ENCODE measurements at regions not wholly inside any gene's neighbourhood (a gene's known extent, or its start where the extent isn't known, plus 50 kb on each side); places are given as distances from the start of the nearest gene placed in this dataset.
"Not testable (repeated sequence)": the region's sequence is repeated elsewhere in the genome, so short reads cannot be mapped to it uniquely, and the experiment has no call there.

- no peak for DNase-seq (ENCODE audit: low spot score)
Measured at GRCh38 chr21:17044696-17045095, 468.1 kb upstream of the CXADR start.

GRCh38 chr21:17045214-17045853 lies 467.5 kb upstream of the CXADR start:
- DNase-seq (ENCODE audit: low spot score): peak; percentile 20

- DNase-seq (ENCODE audit: low spot score): no peak
Measured at GRCh38 chr21:17048974-17049373, 463.9 kb upstream of the CXADR start.

- DNase-seq (ENCODE audit: low spot score): no peak
Measured at GRCh38 chr21:17050156-17050555, 462.7 kb upstream of the CXADR start.

DNA sequence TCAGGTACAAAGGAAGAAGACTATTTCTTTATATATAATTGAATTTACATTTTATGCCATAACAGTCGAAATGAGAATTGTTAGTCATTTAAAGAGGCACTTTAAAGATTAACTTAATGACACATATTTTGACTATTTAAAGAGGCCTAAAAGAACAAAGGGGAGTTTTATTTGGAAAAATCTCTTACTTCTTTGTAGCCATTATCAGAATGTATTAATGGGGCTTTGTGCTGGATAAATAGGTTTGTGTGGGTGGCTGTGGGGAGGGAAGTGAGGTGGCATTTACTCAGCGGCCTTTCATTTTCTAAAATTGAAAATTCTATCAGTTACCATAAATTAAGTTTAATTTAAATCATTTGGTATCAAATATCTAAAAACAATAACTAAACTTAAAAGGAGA lies 462.2 kb upstream of the CXADR start:
- no peak for DNase-seq (ENCODE audit: low spot score)

DNA sequence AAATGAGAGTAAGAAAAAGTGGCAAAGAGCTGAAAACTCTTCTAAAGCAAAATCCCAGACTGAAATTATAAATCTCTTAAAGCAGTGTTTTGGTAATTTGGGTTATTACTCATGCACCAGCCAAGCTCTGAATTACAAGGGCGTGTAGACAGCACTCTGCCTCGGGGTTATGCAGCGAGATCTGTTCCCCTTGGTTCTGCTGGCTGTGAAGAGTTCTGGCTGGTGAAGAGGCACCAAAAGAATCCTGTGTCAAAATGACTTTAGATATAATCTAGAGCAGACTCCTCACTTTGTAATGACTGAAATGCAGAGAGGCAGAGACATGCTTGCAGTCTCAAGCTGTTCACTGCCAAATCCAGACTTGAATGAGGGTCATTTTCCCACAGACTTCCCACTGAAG lies 461.8 kb upstream of the CXADR start:
- DNase-seq (ENCODE audit: low spot score): peak; percentile 4

DNA sequence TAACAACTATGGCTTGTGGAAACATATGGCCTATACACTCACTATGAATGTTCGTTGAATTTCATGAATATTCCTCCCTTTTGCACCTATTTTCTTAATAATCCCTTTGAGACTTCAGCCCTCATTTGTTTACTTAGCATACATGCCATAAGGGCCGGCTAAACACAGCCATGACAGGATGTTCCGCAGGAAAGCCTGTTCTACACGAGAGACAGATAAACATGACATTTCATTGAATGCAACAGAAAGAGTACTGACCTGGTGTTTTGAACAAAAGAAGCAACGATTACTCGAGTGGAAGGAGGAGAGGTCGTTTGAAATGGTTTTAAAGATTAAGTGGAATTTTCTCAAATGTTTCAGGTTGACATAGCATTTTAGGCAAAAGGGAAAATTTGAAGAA lies 459.5 kb upstream of the CXADR start:
- DNase-seq (ENCODE audit: low spot score): no peak

DNA sequence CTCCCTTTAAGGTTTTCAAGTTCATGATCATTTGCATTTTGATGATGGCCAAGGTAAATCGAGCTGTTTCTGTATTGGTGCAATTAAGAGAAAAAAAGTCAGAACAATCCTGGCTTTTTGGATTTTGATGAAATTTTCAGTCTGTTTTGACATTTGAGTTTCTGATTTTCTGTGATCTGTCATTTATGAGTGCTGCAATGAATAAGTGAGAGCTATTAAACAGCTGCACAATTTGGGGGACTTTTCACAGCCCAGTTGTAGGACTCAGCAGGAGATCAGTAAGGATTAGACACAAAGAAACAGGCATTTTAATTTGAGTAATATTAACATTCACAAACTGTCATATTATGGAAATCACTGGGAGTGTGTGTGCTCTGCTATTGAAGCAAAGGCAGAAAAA lies 452.9 kb upstream of the CXADR start:
- no peak for DNase-seq (ENCODE audit: low spot score)

- no peak for DNase-seq (ENCODE audit: low spot score)
Measured at GRCh38 chr21:17066006-17066405, 446.8 kb upstream of the CXADR start.

GRCh38 chr21:17071093-17071492 lies 441.8 kb upstream of the CXADR start:
- no peak for DNase-seq (ENCODE audit: low spot score)

DNA sequence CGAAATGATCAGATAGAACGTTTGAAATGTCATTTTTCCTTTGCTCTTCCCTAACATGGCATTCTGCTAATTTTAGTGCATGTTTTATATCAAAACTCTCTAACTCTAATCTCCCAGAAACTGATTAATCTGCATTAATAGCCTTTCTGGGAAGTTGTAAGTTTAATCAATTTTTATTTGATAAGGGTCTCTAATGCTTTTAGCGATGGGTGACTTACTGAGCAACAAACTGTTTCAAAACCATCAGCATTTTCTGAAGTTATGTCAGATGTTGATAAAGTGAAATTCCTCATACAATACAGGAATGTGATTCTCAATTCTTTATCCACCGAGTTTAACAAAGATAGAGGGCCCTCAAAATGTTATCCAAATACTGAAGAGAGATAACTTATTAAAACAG lies 431.6 kb upstream of the CXADR start:
- no peak for DNase-seq (ENCODE audit: low spot score)

GRCh38 chr21:17082843-17083483 lies 429.9 kb upstream of the CXADR start:
- DNase-seq (ENCODE audit: low spot score): no peak

DNA sequence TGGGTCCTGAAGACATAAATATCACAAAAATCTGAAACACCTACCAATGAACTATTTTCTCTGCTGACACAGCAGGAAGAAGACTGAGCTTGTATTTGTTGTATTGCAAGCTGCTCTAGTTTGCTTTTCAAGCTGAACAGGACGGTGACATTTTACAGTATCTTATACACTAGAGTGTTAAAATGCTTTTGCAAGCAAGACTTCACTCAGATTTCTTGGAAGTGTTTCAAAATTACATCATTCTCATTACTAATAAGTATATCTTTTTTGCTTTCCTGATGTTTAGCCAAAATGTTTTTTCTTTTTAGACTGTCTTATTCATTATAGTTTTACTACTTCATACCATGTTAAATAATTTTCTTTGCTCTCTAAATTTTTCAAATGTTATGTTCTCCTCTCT lies 427.1 kb upstream of the CXADR start:
- DNase-seq (ENCODE audit: low spot score): no peak

DNA sequence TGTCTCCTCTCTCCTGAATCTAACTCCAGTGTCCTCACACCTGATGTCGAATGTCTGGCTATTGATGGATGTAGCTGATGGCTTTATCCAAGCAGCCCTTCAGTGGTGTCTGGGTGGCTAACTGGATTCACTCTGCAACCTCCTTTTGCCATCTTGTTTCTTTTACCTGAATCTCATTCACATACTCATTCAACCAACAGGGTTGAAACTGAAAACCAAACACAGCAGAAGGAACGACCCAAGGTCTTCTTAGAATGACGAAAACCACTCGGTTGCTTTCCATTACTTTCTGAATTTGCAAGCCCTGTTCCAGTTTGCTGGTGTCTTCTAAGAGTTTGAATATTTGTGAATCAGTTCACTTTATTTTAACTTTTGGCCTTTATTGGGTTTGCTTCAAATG lies 424.3 kb upstream of the CXADR start:
- DNase-seq (ENCODE audit: low spot score): no peak

DNA sequence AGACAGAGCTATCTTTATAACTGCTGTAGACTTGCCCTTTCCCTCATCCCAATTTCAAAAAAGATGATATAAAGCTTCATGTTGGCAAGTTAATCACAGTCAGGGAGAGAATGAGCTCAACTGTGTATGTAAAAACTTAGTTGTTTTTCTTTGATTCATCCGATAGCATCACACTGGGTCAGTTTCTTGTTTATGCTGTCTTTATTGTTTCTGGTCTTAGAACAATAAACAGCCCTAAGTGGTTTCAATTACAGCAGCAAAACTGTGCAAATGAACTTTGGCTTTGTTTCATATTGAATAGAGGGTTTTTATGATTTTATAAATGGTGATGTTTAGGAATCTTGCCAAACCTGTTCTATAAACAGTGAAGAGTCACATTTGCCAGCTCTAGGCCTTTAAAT lies 423.8 kb upstream of the CXADR start:
- no peak for DNase-seq (ENCODE audit: low spot score)

DNA sequence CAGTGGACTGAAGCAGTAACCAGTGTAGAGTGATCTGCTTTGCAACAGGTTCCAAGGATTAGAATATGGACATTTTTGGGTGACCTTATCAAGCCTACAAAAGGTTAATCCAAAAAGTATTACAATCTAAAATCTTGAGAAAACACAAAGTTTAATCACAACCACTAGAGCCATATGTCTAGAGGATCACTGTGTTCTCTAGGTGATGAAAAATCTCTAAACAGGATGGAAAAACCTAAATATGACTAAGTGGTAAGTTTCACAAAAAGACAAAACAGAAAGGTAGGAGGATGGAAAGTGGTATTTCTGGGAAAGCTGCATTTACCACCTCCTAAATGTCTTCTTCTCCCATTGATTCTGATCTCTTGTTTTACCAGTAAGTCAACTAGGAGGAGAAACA lies 411.1 kb upstream of the CXADR start:
- DNase-seq (ENCODE audit: low spot score): no peak

- no peak for DNase-seq (ENCODE audit: low spot score)
Measured at GRCh38 chr21:17105932-17106331, 406.9 kb upstream of the CXADR start.

GRCh38 chr21:17114045-17114444 lies 398.8 kb upstream of the CXADR start:
- no peak for DNase-seq (ENCODE audit: low spot score)

- DNase-seq (ENCODE audit: low spot score): no peak
Measured at GRCh38 chr21:17118638-17119384, 394.0 kb upstream of the CXADR start.

GRCh38 chr21:17119466-17120297 lies 393.2 kb upstream of the CXADR start:
- DNase-seq (ENCODE audit: low spot score): no peak

DNA sequence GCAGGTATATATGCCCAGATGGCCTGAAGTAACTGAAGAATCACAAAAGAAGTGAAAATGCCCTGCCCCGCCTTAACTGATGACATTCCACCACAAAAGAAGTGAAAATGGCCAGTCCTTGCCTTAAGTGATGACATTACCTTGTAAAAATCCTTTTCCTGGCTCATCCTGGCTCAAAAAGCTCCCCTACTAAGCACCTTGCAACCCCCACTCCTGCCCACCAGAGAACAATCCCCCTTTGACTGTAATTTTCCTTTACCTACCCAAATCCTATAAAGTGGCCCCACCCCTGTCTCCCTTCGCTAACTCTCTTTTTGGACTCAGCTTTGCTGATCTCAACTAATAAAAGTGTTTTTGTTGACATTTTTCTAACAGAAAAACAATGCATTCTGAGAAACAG lies 385.4 kb upstream of the CXADR start:
- not testable (repeated sequence) for DNase-seq (ENCODE audit: low spot score)

DNA sequence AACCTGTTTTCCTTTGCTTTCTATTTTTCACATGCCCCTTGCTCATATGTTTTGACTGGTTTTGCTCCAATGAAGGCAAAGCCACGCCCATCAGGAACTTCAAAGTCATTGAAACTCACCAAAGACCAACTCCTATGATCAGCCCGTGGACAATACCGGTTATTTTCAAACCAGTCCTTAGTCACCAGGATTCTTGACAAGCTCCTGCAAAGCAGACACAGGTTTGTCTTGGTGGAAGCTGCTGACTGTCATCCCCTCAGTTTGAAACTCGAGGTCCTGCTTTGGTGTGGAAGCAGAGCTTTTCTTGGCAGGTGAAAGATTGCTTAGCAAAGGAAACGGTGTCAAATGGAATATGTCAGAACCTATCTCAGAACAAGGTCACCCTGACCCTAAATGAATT lies 384.7 kb upstream of the CXADR start:
- DNase-seq (ENCODE audit: low spot score): no peak

DNA sequence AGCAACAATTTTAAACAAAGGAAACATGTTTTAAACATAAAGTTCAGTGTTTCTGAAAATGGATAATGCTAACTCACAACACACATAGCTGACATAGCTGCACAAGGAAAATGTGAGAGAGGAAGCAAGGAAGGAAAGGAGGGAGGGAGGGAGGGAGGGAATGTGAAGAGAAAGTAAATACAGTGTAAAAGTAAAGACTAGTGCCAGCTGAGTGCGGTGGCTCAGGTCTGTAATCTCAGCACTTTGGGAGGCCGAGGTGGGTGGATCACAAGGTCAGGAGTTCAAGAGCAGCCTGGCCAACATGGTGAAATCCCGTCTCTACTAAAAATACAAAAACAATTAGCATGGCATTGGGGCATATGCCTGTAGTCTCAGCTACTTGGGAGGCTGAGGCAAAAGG lies 373.7 kb upstream of the CXADR start:
- DNase-seq (ENCODE audit: low spot score): not testable (repeated sequence)
